Epidermal melanocyte (primary cell): ENCODE measurements at regions not wholly inside any gene's neighbourhood (a gene's known extent, or its start where the extent isn't known, plus 50 kb on each side); places are given as distances from the start of the nearest gene placed in this dataset.
A peak's percentile ranks its signal among the peaks of the same experiment; 100 is the strongest.

Experiments used
- DNase-seq: peaks from one replicate; pipeline ENCODE4 v3.0.0; 2011; ENCODE audit warnings: low spot score; ENCODE audit not compliant: insufficient read length

- DNase-seq = no peak
Observed at GRCh38 chr1:221188458-221188857, 309.2 kb downstream of the HLX start.

DNA sequence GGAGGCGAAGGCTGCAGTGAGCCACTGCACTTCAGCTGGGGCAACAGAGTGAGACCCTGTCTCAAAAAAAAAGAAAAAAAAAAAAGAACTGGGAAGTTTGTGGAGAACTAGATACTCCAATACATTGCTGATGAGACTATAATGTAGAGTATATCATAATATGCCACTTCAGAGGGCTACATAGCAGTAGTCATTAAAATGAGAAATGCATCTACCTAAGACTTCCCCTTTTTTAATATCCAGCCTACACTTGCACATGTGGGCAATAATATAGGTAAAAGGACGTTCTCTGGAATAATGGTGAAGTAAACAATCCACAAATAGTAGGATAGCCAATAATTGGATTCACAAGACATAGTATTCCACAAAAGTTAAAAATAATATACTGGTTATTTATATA, 311.0 kb downstream of the HLX start:
- no peak for DNase-seq

DNA sequence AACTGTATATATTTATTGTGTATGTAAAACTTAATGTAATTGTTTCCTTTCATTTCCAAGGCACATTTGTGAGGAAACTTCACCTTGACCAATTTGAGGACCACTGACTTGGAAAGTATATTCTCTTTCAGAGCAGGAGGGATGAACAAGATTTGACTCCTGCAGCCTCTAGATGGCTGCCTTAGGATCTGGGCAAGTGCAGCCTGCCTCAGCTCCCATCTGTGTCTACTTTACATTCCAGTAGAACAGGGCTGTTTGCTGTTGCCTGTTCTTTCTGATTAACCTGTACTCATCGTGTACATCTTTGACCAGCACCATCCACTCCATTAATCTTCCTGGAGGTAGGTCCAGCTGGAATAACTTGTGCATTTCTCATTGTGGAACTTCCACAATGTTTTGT, 312.8 kb downstream of the HLX start:
- DNase-seq = no peak

DNA sequence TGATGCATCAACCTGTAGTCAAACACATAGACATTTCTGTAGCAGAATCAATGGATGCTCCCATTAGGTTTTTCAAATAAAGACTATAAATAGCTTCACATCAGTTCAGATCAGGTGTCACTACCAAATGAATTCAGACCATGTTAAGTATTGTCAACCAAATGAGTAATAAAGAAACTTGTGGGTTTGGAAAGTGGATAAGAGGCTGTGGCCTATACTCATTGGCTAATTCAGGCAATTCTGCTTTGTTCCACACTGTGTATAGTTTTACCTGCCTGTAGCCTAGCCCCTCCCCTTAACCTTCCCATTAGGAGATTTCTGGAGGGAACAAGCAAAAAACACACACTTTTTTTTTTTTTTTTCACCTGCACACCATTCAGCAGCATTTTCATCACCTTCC, 321.2 kb downstream of the HLX start:
- DNase-seq = no peak

GRCh38 chr1:221201773-221202172, 322.5 kb downstream of the HLX start:
- DNase-seq = no peak

DNA sequence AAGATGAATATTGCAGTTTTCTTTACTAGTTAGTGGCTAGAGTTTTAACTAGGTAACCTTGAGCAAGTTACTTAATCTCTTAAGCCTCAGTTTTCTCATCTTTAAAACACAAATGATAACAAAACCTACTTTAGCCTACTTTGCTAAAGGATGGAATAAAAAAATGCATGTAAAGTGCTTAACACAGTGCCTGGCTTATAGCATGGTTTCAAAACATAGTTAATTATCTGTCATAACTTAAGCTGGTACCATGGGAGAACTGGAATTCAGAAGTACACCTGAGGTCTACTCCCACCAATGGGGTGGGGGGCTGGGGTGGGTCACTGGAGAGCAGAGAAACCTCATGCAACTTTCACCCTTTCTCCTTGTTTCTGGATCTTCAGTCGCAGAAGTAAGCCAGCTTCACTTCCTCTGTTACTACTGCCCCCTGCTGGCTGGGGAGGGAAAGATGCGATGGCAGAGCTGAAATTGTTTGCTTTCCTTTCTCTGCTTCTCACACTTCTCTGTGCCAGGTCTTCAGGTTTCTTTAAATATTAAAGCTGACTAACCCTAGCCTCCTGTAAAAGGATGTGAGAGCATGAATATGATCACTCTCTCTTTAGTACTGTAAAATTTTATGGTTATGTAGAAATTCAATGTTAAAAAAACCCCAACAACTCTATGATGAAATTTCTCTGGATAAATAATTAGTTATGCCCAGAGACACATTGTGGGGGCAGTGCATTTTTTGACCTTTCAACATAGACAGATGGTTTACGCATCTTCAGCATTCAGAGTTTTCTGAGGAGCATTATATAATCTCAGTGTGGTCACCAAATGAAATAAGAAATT, 324.2 kb downstream of the HLX start:
- DNase-seq = peak; percentile 36

- no peak for DNase-seq
Observed at GRCh38 chr1:221204055-221204833, 325.0 kb downstream of the HLX start.

- no peak for DNase-seq
Observed at GRCh38 chr1:221206076-221206475, 326.8 kb downstream of the HLX start.

DNA sequence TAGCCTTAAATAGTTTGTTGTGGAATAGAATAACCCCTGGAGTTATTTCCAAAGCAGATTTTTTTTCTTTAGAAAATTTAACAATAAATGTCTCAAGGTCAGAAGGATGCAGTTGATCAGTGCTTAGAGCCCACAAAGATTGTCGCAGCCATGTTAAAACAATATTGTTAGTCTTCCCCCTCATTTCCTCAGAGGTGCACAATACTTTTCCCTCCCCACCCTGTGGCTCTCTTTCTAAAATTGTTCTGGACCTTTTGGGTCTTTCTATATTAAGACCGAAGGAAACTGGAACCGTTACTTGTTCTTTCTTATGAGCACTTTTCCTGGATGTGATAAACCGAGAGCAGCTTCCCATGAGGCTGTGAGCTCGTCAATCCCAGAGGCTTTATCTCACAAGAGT, 333.7 kb downstream of the HLX start:
- DNase-seq = no peak

DNA sequence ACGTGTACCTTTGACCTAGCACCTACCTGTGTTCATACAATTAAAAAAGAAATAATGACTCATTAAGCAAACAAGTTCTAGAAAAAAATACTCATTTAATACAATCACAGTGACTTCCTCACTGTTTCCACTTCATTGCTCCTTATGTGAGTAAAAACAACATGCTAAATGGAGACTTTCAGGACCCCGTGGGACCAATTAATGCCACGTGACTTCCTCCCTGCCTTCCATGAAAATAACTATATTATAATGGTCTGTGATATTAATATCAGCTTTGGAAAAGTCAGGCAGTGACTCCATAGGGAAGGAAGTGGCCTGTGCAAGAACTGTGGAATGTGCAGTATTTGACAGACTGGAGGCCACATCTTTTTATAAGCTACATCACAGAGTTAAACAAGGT, 337.8 kb downstream of the HLX start:
- no peak for DNase-seq

- DNase-seq = no peak
Observed at GRCh38 chr1:221223281-221223680, 344.0 kb downstream of the HLX start.

DNA sequence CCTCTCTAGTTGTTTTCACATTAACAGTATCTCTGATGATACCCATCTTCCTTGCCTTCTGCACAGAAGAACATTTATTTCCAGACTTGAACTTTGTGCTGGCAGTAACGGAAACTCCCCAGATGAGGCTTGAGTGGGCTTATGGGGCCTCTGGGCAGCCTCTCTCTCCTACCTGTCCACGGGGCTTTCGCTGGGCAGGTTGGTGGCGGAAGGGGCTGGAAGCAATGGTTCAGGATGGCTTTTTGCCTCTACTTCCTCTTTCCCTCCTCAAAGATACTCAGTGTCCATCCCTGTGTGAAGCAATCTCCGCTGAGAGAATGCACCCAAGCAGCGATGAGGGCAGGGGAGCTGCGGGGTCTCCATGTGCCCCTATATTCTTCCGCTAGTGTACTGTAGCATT, 348.2 kb downstream of the HLX start:
- no peak for DNase-seq

DNA sequence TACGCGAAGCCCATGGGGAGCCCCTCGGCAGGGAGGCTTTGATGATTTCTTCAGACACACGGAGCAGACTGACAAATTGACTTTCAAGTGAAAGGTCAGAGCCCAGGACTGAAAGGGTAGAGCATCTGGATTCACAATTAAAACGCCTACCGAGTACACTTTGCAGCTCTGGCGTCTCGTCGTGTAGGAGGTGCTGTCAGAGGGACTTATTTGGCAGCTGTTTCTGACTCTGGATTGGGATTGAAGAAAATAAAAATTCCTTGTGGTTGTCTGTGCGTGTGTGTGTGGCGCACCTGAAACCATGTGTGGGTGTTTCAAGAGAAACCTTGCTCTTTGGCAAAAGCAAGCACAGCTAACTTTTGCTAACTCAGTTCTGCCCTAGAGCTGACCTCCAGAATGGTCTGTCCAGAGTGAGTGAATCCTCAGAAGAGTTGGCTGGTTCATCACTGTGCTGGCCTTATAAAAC, 348.7 kb downstream of the HLX start:
- DNase-seq = no peak

- DNase-seq = no peak
Observed at GRCh38 chr1:221228594-221228993, 349.4 kb downstream of the HLX start.

DNA sequence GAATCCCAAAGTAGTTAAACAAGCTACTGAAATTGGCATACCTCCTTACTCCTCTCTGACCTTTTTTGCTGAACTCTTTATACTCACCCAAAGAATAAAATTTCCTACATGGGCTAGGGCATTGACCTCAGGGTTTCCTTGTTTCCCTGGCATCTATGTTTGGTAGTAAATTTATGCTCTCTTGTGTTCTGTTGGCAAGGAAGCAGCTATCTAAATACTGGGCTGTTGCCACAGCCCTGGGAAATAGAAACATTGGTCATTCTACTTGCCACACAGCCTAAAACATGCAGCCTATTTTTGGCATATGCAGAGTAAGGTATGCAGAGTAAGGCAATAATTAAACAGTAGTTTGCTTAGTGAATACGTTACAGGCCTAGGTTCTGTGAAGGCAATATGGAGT, 351.4 kb downstream of the HLX start:
- DNase-seq = no peak

- no peak for DNase-seq
Observed at GRCh38 chr1:221234791-221235190, 355.5 kb downstream of the HLX start.

DNA sequence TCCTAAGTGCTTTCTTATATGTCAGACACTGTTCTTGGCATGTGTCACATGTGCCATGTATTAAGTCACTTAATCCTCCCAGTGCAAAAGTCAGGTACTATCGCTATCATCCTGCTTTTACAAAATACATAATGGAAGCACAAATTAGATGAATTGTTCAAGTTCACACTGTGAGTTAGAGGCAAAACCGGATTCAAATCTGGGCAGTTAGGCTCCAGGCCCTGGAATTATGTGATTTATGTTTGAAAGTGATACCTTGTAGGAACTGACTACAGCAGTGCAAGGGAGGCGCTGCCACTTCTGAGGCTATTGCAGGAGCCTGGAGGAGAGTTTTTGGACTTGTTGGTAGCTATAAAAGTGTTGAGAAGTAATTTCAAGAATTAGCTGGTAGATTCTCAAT, 358.3 kb downstream of the HLX start:
- DNase-seq = no peak

GRCh38 chr1:221239181-221239580, 359.9 kb downstream of the HLX start:
- DNase-seq = no peak

- no peak for DNase-seq
Observed at GRCh38 chr1:221239792-221240191, 360.5 kb downstream of the HLX start.

DNA sequence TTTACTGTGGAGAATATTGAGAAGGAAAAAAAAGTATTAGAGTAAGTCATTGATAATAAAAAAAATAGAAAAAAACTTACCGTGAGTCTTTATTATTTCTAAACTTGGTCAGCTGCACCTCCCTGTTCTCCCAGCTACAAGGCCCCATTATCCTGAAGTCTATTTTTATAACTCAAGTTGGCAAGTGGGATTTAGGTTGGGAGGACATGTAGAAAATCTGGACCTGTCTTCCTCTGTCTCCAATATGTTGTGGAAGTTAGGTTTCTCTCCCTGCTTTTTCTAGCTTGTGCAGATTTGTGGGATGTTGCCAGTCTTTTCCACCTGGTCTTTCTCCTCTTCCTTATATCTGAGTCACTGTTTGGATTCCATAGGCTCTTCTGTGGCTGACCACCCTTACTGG, 361.4 kb downstream of the HLX start:
- no peak for DNase-seq

- DNase-seq = no peak
Observed at GRCh38 chr1:221241157-221241556, 361.9 kb downstream of the HLX start.

DNA sequence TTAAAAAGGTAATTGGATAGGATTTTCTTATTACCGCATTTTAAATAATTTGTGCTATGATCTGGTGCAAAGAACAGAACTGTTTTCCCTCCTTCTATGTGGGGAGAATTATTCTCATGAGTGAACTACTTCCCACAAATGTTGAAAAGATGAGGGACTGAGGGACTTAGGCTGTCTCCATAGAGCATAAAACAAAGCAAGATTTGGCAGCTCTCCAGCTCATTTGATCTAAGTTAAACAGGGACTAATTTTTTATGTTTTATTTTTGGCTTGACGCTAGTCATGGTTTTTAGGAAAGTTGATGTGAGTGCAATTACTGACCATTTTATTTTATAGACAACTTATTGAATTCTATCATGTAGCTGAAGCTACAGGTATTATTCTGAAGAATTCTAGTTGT, 362.3 kb downstream of the HLX start:
- DNase-seq = no peak

- no peak for DNase-seq
Observed at GRCh38 chr1:221246067-221246466, 366.8 kb downstream of the HLX start.
